ENCODE measurements at regions not wholly inside any gene's neighbourhood (a gene's known extent, or its start where the extent isn't known, plus 50 kb on each side); places are given as distances from the start of the nearest gene placed in this dataset.
"Not testable (repeated sequence)": the region's sequence is repeated elsewhere in the genome, so short reads cannot be mapped to it uniquely, and the experiment has no call there.

DNA sequence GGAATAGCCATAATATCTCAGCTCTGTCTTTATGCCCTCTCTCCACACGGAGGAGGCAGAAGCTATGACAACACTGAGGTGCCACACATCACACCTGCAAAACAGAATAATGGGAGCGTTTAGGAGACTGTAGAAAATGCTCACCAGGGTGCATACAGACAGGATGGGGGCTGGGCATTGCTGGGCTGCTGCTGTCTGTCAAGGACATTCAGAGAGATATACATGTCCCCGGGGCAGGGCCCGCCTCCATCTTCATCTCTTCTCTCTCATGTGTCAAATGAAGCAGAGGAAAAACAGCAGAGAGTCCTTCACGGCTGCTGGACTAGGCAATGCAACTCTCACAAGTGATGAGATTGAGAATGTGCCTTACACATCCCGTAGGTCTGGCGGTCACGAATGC is 65.3 kb upstream of the DHRSX start:
- no peak for DNase-seq (ENCODE audit: low spot score)
- TF ChIP-seq, protein P1, sequence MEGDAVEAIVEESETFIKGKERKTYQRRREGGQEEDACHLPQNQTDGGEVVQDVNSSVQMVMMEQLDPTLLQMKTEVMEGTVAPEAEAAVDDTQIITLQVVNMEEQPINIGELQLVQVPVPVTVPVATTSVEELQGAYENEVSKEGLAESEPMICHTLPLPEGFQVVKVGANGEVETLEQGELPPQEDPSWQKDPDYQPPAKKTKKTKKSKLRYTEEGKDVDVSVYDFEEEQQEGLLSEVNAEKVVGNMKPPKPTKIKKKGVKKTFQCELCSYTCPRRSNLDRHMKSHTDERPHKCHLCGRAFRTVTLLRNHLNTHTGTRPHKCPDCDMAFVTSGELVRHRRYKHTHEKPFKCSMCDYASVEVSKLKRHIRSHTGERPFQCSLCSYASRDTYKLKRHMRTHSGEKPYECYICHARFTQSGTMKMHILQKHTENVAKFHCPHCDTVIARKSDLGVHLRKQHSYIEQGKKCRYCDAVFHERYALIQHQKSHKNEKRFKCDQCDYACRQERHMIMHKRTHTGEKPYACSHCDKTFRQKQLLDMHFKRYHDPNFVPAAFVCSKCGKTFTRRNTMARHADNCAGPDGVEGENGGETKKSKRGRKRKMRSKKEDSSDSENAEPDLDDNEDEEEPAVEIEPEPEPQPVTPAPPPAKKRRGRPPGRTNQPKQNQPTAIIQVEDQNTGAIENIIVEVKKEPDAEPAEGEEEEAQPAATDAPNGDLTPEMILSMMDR (IDR thresholded peaks at IDR 0.05) = no peak
- Histone ChIP-seq H3K36me3 (peaks cover 3% of the 10 kb centered on the region), H3K4me3 (no peak overlapping the region), H3K27ac (no peak overlapping the region), H3K27me3 (replicated peaks; ENCODE audit: insufficient read depth) (no peaks in the 10 kb centered on the region), H3K9me3 (no peaks in the 10 kb centered on the region), H3K4me1 (ENCODE audit: control insufficient read depth in 1 of 2, low read depth in 2 of 2) (no peaks in the 10 kb centered on the region)
- ATAC-seq (ENCODE audit: insufficient number of reproducible peaks, low FRiP score, low read depth) = no peak

DNA sequence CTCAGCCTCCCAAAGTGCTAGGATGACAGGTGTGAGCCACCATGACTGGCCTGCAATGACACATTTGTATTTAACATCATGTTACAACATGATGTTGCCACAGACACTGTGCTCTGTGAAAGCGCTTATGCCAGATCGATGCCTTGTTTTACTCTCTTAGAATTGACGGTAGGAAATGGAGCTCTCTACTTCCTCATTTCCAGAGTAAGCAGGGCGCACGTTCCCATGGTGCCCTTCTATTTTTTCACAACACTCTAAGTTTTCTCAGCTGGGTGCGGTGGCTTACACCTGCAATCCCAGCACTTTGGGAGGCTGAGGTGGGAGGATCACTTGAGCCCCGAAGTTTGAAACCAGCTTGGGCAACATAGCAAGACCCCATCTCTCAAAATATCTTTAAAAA is 60.7 kb upstream of the DHRSX start:
- H3K4me1 ChIP-seq (ENCODE audit: control insufficient read depth in 1 of 2, low read depth in 2 of 2) = no peaks in the 10 kb centered on the region
- no peak overlapping the region for H3K4me3 ChIP-seq
- no peaks in the 10 kb centered on the region for H3K36me3 ChIP-seq
- no peak overlapping the region for H3K27ac ChIP-seq
- no peaks in the 10 kb centered on the region for H3K9me3 ChIP-seq
- DNase-seq (ENCODE audit: low spot score) (no peak), ATAC-seq (ENCODE audit: insufficient number of reproducible peaks, low FRiP score, low read depth) (no peak)
- H3K27me3 ChIP-seq (replicated peaks; ENCODE audit: insufficient read depth) = no peaks in the 10 kb centered on the region
- TF ChIP-seq, protein P1 (IDR thresholded peaks at IDR 0.05) = no peak

DNA sequence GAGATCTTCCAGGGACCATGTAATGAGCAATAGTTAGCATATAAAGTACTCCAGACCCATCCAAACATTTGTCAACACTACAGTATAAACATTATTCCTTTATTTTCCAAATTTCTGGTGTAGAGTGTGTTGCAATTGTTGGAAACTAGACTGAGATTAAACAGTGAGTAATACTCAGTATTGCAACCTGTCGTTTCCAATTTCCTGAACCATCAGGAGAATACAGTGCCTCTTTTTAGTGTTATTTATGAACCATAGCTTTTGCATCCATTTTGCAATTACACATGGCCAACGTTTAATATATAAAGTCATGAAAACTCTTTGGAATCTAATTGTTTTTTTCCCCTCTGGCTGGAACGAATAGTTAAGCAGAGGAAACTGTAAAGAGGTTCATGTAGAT is 58.3 kb upstream of the DHRSX start:
- Histone ChIP-seq H3K27me3 (replicated peaks; ENCODE audit: insufficient read depth) (no peaks in the 10 kb centered on the region), H3K27ac (no peak overlapping the region), H3K4me3 (no peak overlapping the region), H3K36me3 (no peaks in the 10 kb centered on the region), H3K4me1 (ENCODE audit: control insufficient read depth in 1 of 2, low read depth in 2 of 2) (no peaks in the 10 kb centered on the region), H3K9me3 (no peaks in the 10 kb centered on the region)
- TF ChIP-seq, protein P1 (IDR thresholded peaks at IDR 0.05) = no peak
- DNase-seq (ENCODE audit: low spot score) = no peak
- no peak for ATAC-seq (ENCODE audit: insufficient number of reproducible peaks, low FRiP score, low read depth)

DNA sequence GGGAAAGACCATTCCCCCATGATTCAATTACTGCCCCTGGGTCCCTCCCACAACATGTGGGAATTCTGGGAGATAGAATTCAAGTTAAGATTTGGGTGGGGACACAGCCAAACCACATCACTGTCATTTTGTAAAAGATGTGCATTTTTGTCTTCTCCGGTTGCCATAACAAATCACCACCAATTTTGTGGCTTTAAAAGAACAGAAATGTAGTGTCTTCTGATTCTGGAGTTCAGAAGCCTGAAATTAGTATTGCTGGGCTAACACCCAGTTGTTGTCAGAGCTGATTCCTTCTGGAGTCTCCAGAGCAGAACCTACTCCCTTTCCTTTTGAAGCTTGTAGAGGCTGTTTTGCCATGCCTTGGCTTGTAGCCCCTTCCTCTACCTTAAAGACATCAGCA is 54.1 kb upstream of the DHRSX start:
- no peak overlapping the region for H3K4me3 ChIP-seq
- no peak for DNase-seq (ENCODE audit: low spot score)
- H3K9me3 ChIP-seq = no peaks in the 10 kb centered on the region
- ATAC-seq (ENCODE audit: insufficient number of reproducible peaks, low FRiP score, low read depth) = no peak
- no peaks in the 10 kb centered on the region for H3K4me1 ChIP-seq (ENCODE audit: control insufficient read depth in 1 of 2, low read depth in 2 of 2)
- no peaks in the 10 kb centered on the region for H3K27me3 ChIP-seq (replicated peaks; ENCODE audit: insufficient read depth)
- TF ChIP-seq, protein P1 (IDR thresholded peaks at IDR 0.05) = no peak
- no peaks in the 10 kb centered on the region for H3K36me3 ChIP-seq
- no peak overlapping the region for H3K27ac ChIP-seq

DNA sequence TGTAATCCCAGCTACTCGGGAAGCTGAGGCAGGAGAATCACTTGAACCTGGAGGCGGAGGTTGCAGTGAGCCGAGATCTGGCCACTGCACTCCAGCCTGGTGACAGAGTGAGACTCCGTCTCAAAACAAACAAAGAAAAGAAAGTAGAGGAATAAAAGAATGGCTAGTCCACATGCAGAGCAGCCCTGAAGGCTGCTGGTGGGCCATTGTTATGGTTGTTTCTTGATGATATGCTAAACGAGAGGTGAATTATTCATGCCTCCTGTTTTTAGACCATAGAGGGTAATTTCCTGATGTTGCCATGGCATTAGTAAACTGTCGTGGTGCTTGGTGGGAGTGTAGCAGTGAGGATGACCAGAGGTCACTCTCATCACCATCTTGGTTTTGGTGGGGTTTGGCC is 53.3 kb upstream of the DHRSX start:
- ATAC-seq (ENCODE audit: insufficient number of reproducible peaks, low FRiP score, low read depth); H3K4me3 ChIP-seq; H3K9me3 ChIP-seq; H3K27me3 ChIP-seq (replicated peaks; ENCODE audit: insufficient read depth); DNase-seq (ENCODE audit: low spot score); H3K36me3 ChIP-seq; H3K4me1 ChIP-seq (ENCODE audit: control insufficient read depth in 1 of 2, low read depth in 2 of 2); H3K27ac ChIP-seq: not testable (repeated sequence)

DNA sequence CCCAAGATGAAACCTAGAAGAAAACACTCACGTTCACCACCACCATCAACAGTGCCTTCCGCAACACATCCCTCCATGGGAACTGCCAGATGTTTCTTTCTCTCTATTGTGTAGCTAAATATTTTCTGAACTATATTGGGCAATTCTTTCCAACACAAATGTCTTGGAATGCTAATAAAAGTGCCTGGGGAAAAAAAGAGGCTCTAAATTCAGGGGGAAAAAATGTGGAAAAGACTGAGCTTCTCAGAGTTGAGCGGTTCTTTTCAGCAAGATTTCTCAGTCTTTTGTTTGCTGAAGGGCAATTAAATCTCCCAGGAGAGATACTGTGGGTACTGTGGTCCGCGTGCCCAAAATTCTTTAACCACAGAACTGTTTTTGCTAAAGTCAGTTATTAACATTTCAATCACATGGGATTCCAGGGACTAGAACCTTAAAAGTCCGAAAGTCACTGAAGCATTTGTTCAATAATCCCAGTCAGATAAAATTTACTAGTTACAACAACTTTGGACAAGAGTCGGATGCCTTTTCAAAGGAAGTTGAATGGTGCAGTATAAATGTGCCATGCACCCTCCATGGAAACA is 51.9 kb upstream of the DHRSX start:
- H3K4me3 ChIP-seq = no peak overlapping the region
- no peak for ATAC-seq (ENCODE audit: insufficient number of reproducible peaks, low FRiP score, low read depth)
- no peak overlapping the region for H3K27ac ChIP-seq
- TF ChIP-seq, protein P1 (IDR thresholded peaks at IDR 0.05) = no peak
- no peaks in the 10 kb centered on the region for H3K9me3 ChIP-seq
- DNase-seq (ENCODE audit: low spot score) = no peak
- no peaks in the 10 kb centered on the region for H3K4me1 ChIP-seq (ENCODE audit: control insufficient read depth in 1 of 2, low read depth in 2 of 2)
- H3K36me3 ChIP-seq = no peaks in the 10 kb centered on the region
- H3K27me3 ChIP-seq (replicated peaks; ENCODE audit: insufficient read depth) = no peaks in the 10 kb centered on the region
